ENCODE measurements at regions not wholly inside any gene's neighbourhood (a gene's known extent, or its start where the extent isn't known, plus 50 kb on each side); places are given as distances from the start of the nearest gene placed in this dataset.

- peaks cover 17% of the 10 kb centered on the region for H3K27me3 ChIP-seq (ENCODE audit: control insufficient read depth, insufficient read depth, low read length)
- H3K79me2 ChIP-seq (ENCODE audit: control insufficient read depth, insufficient read depth, low read length), result no peaks in the 10 kb centered on the region
- H3K4me2 ChIP-seq (ENCODE audit: extremely low read depth, insufficient read depth, low read length), result peak overlapping the region; percentile 91
- H2AFZ ChIP-seq (ENCODE audit: low read length), result peak overlapping the region; percentile 60
- H3K4me3 ChIP-seq (replicated peaks in 1 of 4; ENCODE audit: control extremely low read depth in 1 of 4, insufficient read depth in 1 of 4, low read depth in 3 of 4, low read length in 4 of 4), result no peak overlapping the region
- H3K4me1 ChIP-seq (ENCODE audit: control insufficient read depth, extremely low read depth, insufficient read depth, low read length), result peaks cover 6% of the 10 kb centered on the region
- TF ChIP-seq CTCF (conservative IDR thresholded peaks at IDR 0.05 in 1 of 2, IDR thresholded peaks at IDR 0.05 in 1 of 2; ENCODE audit: low read depth in 1 of 2, low read length in 2 of 2) (no peak), EZH2 (IDR thresholded peaks at IDR 0.05; ENCODE audit: low read length, missing control alignments) (no peak)
- H3K27ac ChIP-seq (ENCODE audit: insufficient read depth, low read length), result peak overlapping the region; percentile 42
- H3K9me3 ChIP-seq (ENCODE audit: control insufficient read depth, insufficient read depth, low read depth, low read length), result no peaks in the 10 kb centered on the region
- H3K9ac ChIP-seq (ENCODE audit: insufficient read depth, low read length), result no peak overlapping the region
- no peaks in the 10 kb centered on the region for H3K36me3 ChIP-seq (ENCODE audit: control insufficient read depth, insufficient read depth, low read length)
- H4K20me1 ChIP-seq (ENCODE audit: control insufficient read depth, extremely low read depth, insufficient read depth, low read length), result no peaks in the 10 kb centered on the region
- DNase-seq (ENCODE audit: low read depth in 2 of 2), result peak; percentile 61 to 92
Measured at GRCh38 chr9:38141746-38142591, 72.9 kb upstream of the SHB start.

GRCh38 chr9:38138276-38138675 lies 69.2 kb upstream of the SHB start:
- no peak overlapping the region for H3K27ac ChIP-seq (ENCODE audit: insufficient read depth, low read length)
- H3K4me2 ChIP-seq (ENCODE audit: extremely low read depth, insufficient read depth, low read length), result no peak overlapping the region
- no peak overlapping the region for H2AFZ ChIP-seq (ENCODE audit: low read length)
- no peaks in the 10 kb centered on the region for H3K36me3 ChIP-seq (ENCODE audit: control insufficient read depth, insufficient read depth, low read length)
- H3K9me3 ChIP-seq (ENCODE audit: control insufficient read depth, insufficient read depth, low read depth, low read length), result no peaks in the 10 kb centered on the region
- H4K20me1 ChIP-seq (ENCODE audit: control insufficient read depth, extremely low read depth, insufficient read depth, low read length), result no peaks in the 10 kb centered on the region
- no peak for DNase-seq (ENCODE audit: low read depth in 2 of 2)
- no peak overlapping the region for H3K9ac ChIP-seq (ENCODE audit: insufficient read depth, low read length)
- H3K4me3 ChIP-seq (replicated peaks in 1 of 4; ENCODE audit: control extremely low read depth in 1 of 4, insufficient read depth in 1 of 4, low read depth in 3 of 4, low read length in 4 of 4), result no peak overlapping the region
- no peak for TF ChIP-seq EZH2 (IDR thresholded peaks at IDR 0.05; ENCODE audit: low read length, missing control alignments)
- TF ChIP-seq CTCF (conservative IDR thresholded peaks at IDR 0.05 in 1 of 2, IDR thresholded peaks at IDR 0.05 in 1 of 2; ENCODE audit: low read depth in 1 of 2, low read length in 2 of 2), result no peak
- peaks cover 27% of the 10 kb centered on the region for H3K27me3 ChIP-seq (ENCODE audit: control insufficient read depth, insufficient read depth, low read length)
- H3K4me1 ChIP-seq (ENCODE audit: control insufficient read depth, extremely low read depth, insufficient read depth, low read length), result peaks cover 6% of the 10 kb centered on the region
- no peaks in the 10 kb centered on the region for H3K79me2 ChIP-seq (ENCODE audit: control insufficient read depth, insufficient read depth, low read length)

- Histone ChIP-seq H3K27ac (ENCODE audit: insufficient read depth, low read length) (no peak overlapping the region), H2AFZ (ENCODE audit: low read length) (no peak overlapping the region), H4K20me1 (ENCODE audit: control insufficient read depth, extremely low read depth, insufficient read depth, low read length) (no peaks in the 10 kb centered on the region), H3K9ac (ENCODE audit: insufficient read depth, low read length) (no peak overlapping the region), H3K4me1 (ENCODE audit: control insufficient read depth, extremely low read depth, insufficient read depth, low read length) (peaks cover 6% of the 10 kb centered on the region), H3K4me3 (replicated peaks in 1 of 4; ENCODE audit: control extremely low read depth in 1 of 4, insufficient read depth in 1 of 4, low read depth in 3 of 4, low read length in 4 of 4) (no peak overlapping the region), H3K4me2 (ENCODE audit: extremely low read depth, insufficient read depth, low read length) (no peak overlapping the region), H3K9me3 (ENCODE audit: control insufficient read depth, insufficient read depth, low read depth, low read length) (no peaks in the 10 kb centered on the region), H3K79me2 (ENCODE audit: control insufficient read depth, insufficient read depth, low read length) (no peaks in the 10 kb centered on the region), H3K27me3 (ENCODE audit: control insufficient read depth, insufficient read depth, low read length) (peaks cover 29% of the 10 kb centered on the region), H3K36me3 (ENCODE audit: control insufficient read depth, insufficient read depth, low read length) (no peaks in the 10 kb centered on the region)
- no peak for DNase-seq (ENCODE audit: low read depth in 2 of 2)
- TF ChIP-seq CTCF (conservative IDR thresholded peaks at IDR 0.05 in 1 of 2, IDR thresholded peaks at IDR 0.05 in 1 of 2; ENCODE audit: low read depth in 1 of 2, low read length in 2 of 2), result no peak
- no peak for TF ChIP-seq EZH2 (IDR thresholded peaks at IDR 0.05; ENCODE audit: low read length, missing control alignments)
Measured at GRCh38 chr9:38137342-38137741, 68.3 kb upstream of the SHB start.
